GM12874 (cell line): ENCODE measurements at regions not wholly inside any gene's neighbourhood (a gene's known extent, or its start where the extent isn't known, plus 50 kb on each side); places are given as distances from the start of the nearest gene placed in this dataset.

Experiments used
- CTCF ChIP-seq: IDR thresholded peaks from 2 replicates; pipeline ENCODE4 v1.5.1; 2011; ENCODE audit warnings: low read depth, mild to moderate bottlenecking, control low read depth, low read length, moderate library complexity; ENCODE audit not compliant: insufficient read depth

GRCh38 chr2:216763396-216763795 is 68.0 kb upstream of the IGFBP5 start:
- no peak for TF ChIP-seq CTCF

DNA sequence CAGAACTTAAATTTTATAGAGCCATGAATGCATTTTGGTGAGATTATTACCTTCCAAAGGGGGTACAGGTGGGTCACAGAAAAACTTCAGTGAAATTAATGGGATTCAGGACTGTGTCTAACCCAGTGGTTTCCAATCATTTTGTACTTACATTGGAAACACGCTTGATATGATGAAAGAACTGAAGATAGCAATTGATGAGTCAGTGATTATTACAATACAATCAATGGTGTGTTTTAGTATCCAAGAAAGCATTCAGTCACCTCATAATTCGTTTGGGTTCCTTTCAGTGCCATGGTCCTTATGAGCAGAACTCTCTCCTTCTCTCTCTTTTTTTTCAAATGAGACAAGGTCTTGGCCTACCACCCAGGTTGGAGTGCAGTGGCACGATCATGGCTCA is 66.5 kb upstream of the IGFBP5 start:
- no peak for TF ChIP-seq CTCF

DNA sequence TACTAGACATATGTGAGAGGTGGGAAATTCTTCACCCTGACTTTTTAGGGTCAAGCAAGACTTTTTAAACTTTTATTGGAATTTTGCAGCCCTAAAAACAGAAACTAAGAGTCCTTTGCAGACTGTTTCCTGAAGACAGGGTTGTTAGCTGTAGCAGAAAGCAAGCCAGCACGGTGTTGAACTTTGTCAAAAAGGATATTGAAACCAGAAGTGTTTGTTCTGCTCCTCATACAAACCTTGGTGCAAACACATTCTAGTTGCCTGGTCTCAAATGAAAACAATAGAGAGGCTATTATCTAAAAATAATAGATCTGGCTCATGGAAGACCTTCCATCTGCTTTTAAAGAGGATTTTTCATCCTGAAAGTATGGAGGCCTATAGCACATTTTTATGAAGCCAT is 65.8 kb upstream of the IGFBP5 start:
- no peak for TF ChIP-seq CTCF

GRCh38 chr2:216758256-216759155 is 63.2 kb upstream of the IGFBP5 start:
- TF ChIP-seq CTCF = no peak

DNA sequence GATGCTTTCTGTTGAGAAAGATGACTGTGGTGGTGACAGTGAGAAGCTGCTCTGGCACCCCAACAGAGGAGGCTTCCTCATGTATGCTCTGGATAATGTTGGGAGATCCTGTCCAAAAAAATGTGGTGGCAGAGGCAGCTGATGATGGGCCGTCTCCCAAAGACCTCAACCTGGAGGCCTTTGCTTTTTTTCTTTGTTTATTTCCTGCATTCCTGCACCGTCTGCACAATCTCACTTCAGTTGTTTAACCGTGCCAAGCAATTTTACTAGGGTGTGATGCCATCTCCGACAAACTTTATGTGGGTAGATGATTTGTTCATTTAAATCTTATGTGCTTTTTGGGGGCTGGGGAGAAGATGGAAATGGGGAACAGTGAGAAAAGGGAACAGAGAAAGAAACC is 62.2 kb upstream of the IGFBP5 start:
- no peak for TF ChIP-seq CTCF

- no peak for TF ChIP-seq CTCF
Observed at GRCh38 chr2:216756435-216756834, 61.1 kb upstream of the IGFBP5 start.

DNA sequence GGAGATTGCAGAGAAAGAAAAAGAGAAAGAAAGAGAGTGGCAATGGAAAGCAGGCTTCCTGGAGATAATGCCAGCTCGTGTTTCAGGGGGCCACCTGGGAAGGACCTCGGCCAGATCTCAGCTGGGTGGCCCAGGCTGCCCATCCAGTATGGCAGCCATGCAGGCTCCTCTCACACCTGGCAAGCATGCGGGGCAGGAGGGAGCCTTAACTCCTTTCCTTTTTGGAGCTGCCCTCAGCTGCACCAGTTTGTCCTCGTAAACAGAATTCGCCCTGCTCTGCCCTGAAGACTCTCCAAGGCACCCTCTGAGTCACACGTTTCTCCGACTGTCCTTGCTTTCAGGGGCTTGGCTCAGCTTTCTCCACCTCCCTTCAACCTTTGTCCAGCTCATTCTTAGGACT is 59.5 kb upstream of the IGFBP5 start:
- no peak for TF ChIP-seq CTCF
